ENCODE measurements at regions not wholly inside any gene's neighbourhood (a gene's known extent, or its start where the extent isn't known, plus 50 kb on each side); places are given as distances from the start of the nearest gene placed in this dataset.

DNA sequence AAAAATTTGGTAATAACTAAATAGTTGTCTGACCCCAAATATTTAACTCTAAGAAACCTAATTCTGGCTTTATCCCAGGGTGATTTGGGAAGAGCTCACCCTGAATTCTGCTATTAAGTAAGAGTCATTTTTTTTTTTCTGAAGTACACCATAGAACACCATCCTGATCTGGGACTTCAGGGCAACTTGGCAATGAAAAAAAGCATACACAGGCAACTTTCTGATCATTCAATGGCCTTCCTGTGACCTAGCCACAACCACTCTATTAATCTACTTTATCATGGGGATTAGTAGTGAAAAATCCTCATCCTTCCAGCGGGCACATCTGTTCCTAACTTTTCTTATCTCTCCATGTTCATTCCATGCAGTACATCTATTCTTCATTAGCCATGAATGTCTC lies 333.2 kb upstream of the MAD2L1 start:
- no peaks in the 10 kb centered on the region for H3K9me3 ChIP-seq (ENCODE audit: control insufficient read depth, low read length)
- H3K27me3 ChIP-seq (ENCODE audit: control insufficient read depth, insufficient read depth, low read length, poor library complexity, severe bottlenecking), result no peaks in the 10 kb centered on the region
- H3K4me1 ChIP-seq (ENCODE audit: control insufficient read depth, insufficient read depth, low read length), result no peaks in the 10 kb centered on the region
- H3K4me3 ChIP-seq (ENCODE audit: insufficient read depth, low read depth, low read length), result no peak overlapping the region
- no peaks in the 10 kb centered on the region for H3K36me3 ChIP-seq (ENCODE audit: control insufficient read depth, insufficient read depth, low read length)
- WGBS, 2 experiments, result 89 to 95% methylated on average over 1 of the region's 1 CpG
- H3K27ac ChIP-seq (ENCODE audit: insufficient read depth, low read depth, low read length, poor library complexity, severe bottlenecking), result no peak overlapping the region

- no peak overlapping the region for H3K27ac ChIP-seq (ENCODE audit: insufficient read depth, low read depth, low read length, poor library complexity, severe bottlenecking)
- no peaks in the 10 kb centered on the region for H3K27me3 ChIP-seq (ENCODE audit: control insufficient read depth, insufficient read depth, low read length, poor library complexity, severe bottlenecking)
- no peaks in the 10 kb centered on the region for H3K9me3 ChIP-seq (ENCODE audit: control insufficient read depth, low read length)
- WGBS, 2 experiments, result 92 to 93% methylated on average over 3 of the region's 3 CpGs
- H3K36me3 ChIP-seq (ENCODE audit: control insufficient read depth, insufficient read depth, low read length), result no peaks in the 10 kb centered on the region
- no peaks in the 10 kb centered on the region for H3K4me1 ChIP-seq (ENCODE audit: control insufficient read depth, insufficient read depth, low read length)
- no peak overlapping the region for H3K4me3 ChIP-seq (ENCODE audit: insufficient read depth, low read depth, low read length)
Measured at GRCh38 chr4:120395746-120396145, 329.1 kb upstream of the MAD2L1 start.

- H3K27ac ChIP-seq (ENCODE audit: insufficient read depth, low read depth, low read length, poor library complexity, severe bottlenecking), result no peak overlapping the region
- no peaks in the 10 kb centered on the region for H3K4me1 ChIP-seq (ENCODE audit: control insufficient read depth, insufficient read depth, low read length)
- no peaks in the 10 kb centered on the region for H3K36me3 ChIP-seq (ENCODE audit: control insufficient read depth, insufficient read depth, low read length)
- H3K27me3 ChIP-seq (ENCODE audit: control insufficient read depth, insufficient read depth, low read length, poor library complexity, severe bottlenecking), result no peaks in the 10 kb centered on the region
- H3K4me3 ChIP-seq (ENCODE audit: insufficient read depth, low read depth, low read length), result no peak overlapping the region
- no peaks in the 10 kb centered on the region for H3K9me3 ChIP-seq (ENCODE audit: control insufficient read depth, low read length)
Measured at GRCh38 chr4:120355881-120356280, 289.2 kb upstream of the MAD2L1 start.

- H3K27me3 ChIP-seq (ENCODE audit: control insufficient read depth, insufficient read depth, low read length, poor library complexity, severe bottlenecking), result no peaks in the 10 kb centered on the region
- no peaks in the 10 kb centered on the region for H3K9me3 ChIP-seq (ENCODE audit: control insufficient read depth, low read length)
- no peaks in the 10 kb centered on the region for H3K36me3 ChIP-seq (ENCODE audit: control insufficient read depth, insufficient read depth, low read length)
- H3K4me3 ChIP-seq (ENCODE audit: insufficient read depth, low read depth, low read length), result no peak overlapping the region
- WGBS, 2 experiments, result 100% methylated on average over 1 of the region's 1 CpG
- no peak overlapping the region for H3K27ac ChIP-seq (ENCODE audit: insufficient read depth, low read depth, low read length, poor library complexity, severe bottlenecking)
- no peaks in the 10 kb centered on the region for H3K4me1 ChIP-seq (ENCODE audit: control insufficient read depth, insufficient read depth, low read length)
Measured at GRCh38 chr4:120354381-120354780, 287.7 kb upstream of the MAD2L1 start.

DNA sequence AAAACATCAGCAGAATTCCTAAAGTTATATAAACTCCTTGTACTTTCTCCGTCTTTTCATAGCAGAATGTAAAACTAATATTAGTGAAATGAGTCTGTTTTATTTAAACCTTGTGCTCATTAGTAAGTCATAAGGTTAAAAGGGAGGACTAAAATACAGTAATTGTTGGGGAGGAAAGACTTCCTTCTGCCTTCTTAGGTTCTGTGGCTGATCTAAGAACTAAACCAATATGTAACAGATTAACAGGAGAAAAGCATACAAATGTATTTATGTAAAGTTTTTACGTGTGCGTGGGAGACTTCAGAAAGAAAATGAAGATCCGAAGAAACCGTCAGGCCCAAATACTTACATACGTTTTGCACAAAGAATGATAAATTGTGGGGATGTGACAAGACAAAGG lies 286.6 kb upstream of the MAD2L1 start:
- Histone ChIP-seq H3K4me1 (ENCODE audit: control insufficient read depth, insufficient read depth, low read length) (no peaks in the 10 kb centered on the region), H3K4me3 (ENCODE audit: insufficient read depth, low read depth, low read length) (no peak overlapping the region), H3K36me3 (ENCODE audit: control insufficient read depth, insufficient read depth, low read length) (no peaks in the 10 kb centered on the region), H3K27me3 (ENCODE audit: control insufficient read depth, insufficient read depth, low read length, poor library complexity, severe bottlenecking) (no peaks in the 10 kb centered on the region), H3K9me3 (ENCODE audit: control insufficient read depth, low read length) (no peaks in the 10 kb centered on the region), H3K27ac (ENCODE audit: insufficient read depth, low read depth, low read length, poor library complexity, severe bottlenecking) (no peak overlapping the region)
- 96 to 98% methylated on average over 5 of the region's 6 CpGs for WGBS, 2 experiments

DNA sequence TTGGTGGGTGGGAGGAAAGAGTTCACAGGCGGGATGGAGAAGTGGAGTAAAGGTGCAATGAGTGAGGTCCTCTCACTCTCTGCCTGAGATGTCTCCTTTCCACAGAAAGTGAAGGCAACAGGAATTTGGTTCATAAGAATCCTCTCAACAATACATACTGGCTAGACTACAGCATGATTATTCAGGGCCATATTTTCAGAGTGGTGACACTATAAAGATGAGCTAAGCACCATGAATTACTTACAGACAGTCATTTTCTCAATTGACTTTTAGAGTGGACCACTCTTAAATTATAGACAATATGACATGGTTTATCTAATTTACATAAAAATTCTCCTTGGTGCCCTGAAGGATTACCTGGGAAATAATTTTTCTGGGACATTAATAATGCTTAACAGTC lies 286.1 kb upstream of the MAD2L1 start:
- no peaks in the 10 kb centered on the region for H3K4me1 ChIP-seq (ENCODE audit: control insufficient read depth, insufficient read depth, low read length)
- H3K36me3 ChIP-seq (ENCODE audit: control insufficient read depth, insufficient read depth, low read length), result no peaks in the 10 kb centered on the region
- 88 to 100% methylated on average over 1 of the region's 1 CpG for WGBS, 2 experiments
- H3K9me3 ChIP-seq (ENCODE audit: control insufficient read depth, low read length), result no peaks in the 10 kb centered on the region
- no peak overlapping the region for H3K4me3 ChIP-seq (ENCODE audit: insufficient read depth, low read depth, low read length)
- no peaks in the 10 kb centered on the region for H3K27me3 ChIP-seq (ENCODE audit: control insufficient read depth, insufficient read depth, low read length, poor library complexity, severe bottlenecking)
- H3K27ac ChIP-seq (ENCODE audit: insufficient read depth, low read depth, low read length, poor library complexity, severe bottlenecking), result no peak overlapping the region

DNA sequence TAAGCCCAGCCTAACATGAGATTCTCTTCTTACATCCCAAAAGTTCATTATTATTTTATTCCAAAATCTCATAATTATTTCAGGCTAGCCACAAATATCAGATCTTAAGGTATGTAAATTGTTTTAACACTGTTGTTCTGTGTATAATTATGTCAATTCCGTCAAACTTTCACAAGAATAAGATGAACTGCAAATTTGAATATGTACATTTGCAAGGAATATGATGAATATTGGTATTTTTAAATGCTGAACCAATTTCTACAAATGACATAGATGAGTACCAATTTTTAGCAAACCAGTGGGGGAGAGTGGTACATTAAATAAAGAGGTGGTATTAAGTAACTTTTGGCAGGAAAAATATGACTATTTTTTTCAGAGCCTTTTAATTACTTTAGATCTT lies 282.3 kb upstream of the MAD2L1 start:
- 86% methylated on average over 1 of the region's 1 CpG; no CpG with 5 or more reads in 1 of the 2 experiments for WGBS, 2 experiments
- H3K4me1 ChIP-seq (ENCODE audit: control insufficient read depth, insufficient read depth, low read length), result no peaks in the 10 kb centered on the region
- no peaks in the 10 kb centered on the region for H3K9me3 ChIP-seq (ENCODE audit: control insufficient read depth, low read length)
- H3K27me3 ChIP-seq (ENCODE audit: control insufficient read depth, insufficient read depth, low read length, poor library complexity, severe bottlenecking), result no peaks in the 10 kb centered on the region
- H3K36me3 ChIP-seq (ENCODE audit: control insufficient read depth, insufficient read depth, low read length), result no peaks in the 10 kb centered on the region
- H3K27ac ChIP-seq (ENCODE audit: insufficient read depth, low read depth, low read length, poor library complexity, severe bottlenecking), result no peak overlapping the region
- no peak overlapping the region for H3K4me3 ChIP-seq (ENCODE audit: insufficient read depth, low read depth, low read length)

- Histone ChIP-seq H3K4me1 (ENCODE audit: control insufficient read depth, insufficient read depth, low read length) (no peaks in the 10 kb centered on the region), H3K27ac (ENCODE audit: insufficient read depth, low read depth, low read length, poor library complexity, severe bottlenecking) (no peak overlapping the region), H3K27me3 (ENCODE audit: control insufficient read depth, insufficient read depth, low read length, poor library complexity, severe bottlenecking) (no peaks in the 10 kb centered on the region), H3K36me3 (ENCODE audit: control insufficient read depth, insufficient read depth, low read length) (no peaks in the 10 kb centered on the region), H3K4me3 (ENCODE audit: insufficient read depth, low read depth, low read length) (no peak overlapping the region), H3K9me3 (ENCODE audit: control insufficient read depth, low read length) (no peaks in the 10 kb centered on the region)
- 61 to 75% methylated on average over 2 of the region's 2 CpGs for WGBS, 2 experiments
Measured at GRCh38 chr4:120348521-120348920, 281.9 kb upstream of the MAD2L1 start.

DNA sequence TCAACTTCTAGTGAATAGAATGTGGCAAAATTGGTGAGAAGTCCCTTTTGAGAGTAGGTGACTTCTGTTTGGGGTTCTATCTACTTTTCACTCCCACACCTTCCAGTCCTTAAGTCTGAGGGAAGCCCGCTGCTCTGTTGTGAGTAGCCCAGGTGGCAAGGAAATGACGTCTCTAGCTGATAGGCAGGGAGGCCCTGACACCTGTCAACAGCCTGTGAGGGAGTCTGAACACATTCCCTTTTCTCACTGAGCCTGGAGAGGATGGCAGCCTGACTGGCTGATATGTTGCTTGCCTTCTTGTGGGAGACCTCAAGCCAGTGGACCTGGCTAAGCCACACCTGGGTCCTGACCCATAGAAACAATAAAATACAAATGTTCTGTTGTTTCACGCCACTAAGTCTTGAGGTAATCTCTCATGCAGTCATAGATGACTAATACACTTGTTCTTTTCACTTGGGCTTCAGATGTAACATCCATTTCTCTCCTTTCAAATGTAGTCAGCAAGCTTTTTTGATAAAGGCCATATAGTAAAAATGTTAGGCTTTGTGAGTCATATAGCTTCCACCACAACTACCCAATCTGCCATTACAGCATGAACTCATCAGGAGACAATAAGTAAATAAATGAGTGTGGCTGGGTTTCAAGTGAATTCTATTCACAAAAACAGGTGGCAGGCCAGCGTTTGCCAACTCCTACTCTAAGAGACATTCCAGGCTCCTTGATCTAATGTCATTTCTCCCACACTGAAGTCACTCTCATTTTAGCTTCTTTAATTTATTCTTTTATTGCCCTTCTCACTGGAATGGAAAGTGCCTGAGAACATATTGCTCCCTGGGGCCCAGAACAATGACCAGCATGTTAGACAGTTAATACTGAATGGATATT lies 265.1 kb upstream of the MAD2L1 start:
- peaks cover 3% of the 10 kb centered on the region for H3K4me1 ChIP-seq (ENCODE audit: control insufficient read depth, insufficient read depth, low read length)
- H3K27ac ChIP-seq (ENCODE audit: insufficient read depth, low read depth, low read length, poor library complexity, severe bottlenecking), result no peak overlapping the region
- no peak overlapping the region for H3K4me3 ChIP-seq (ENCODE audit: insufficient read depth, low read depth, low read length)
- no peaks in the 10 kb centered on the region for H3K36me3 ChIP-seq (ENCODE audit: control insufficient read depth, insufficient read depth, low read length)
- 85 to 91% methylated on average over 4 of the region's 4 CpGs for WGBS, 2 experiments
- H3K9me3 ChIP-seq (ENCODE audit: control insufficient read depth, low read length), result no peaks in the 10 kb centered on the region
- H3K27me3 ChIP-seq (ENCODE audit: control insufficient read depth, insufficient read depth, low read length, poor library complexity, severe bottlenecking), result no peaks in the 10 kb centered on the region

DNA sequence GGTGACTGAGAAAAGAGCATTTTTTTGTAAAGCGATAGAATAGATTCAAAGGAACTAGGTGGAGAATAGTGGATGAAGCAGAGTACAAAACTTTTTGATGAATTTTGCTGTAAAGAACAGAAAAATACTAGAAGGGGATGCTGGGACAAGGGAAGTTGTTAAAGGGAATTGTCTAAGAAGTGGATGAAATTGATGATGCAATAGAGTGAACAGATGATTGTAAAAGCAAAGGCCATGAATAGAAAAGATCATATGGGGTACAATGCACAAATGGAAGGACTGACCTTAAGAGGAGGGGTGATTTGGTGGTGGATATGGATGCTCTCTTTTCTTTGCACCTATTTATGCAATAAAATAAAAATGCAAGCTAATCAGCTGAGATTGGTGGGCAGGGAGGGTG lies 262.7 kb upstream of the MAD2L1 start:
- Histone ChIP-seq H3K4me3 (ENCODE audit: insufficient read depth, low read depth, low read length) (no peak overlapping the region), H3K36me3 (ENCODE audit: control insufficient read depth, insufficient read depth, low read length) (no peaks in the 10 kb centered on the region), H3K27me3 (ENCODE audit: control insufficient read depth, insufficient read depth, low read length, poor library complexity, severe bottlenecking) (no peaks in the 10 kb centered on the region), H3K27ac (ENCODE audit: insufficient read depth, low read depth, low read length, poor library complexity, severe bottlenecking) (no peak overlapping the region), H3K4me1 (ENCODE audit: control insufficient read depth, insufficient read depth, low read length) (peaks cover 3% of the 10 kb centered on the region), H3K9me3 (ENCODE audit: control insufficient read depth, low read length) (no peaks in the 10 kb centered on the region)
- 93 to 96% methylated on average over 1 of the region's 1 CpG for WGBS, 2 experiments

Data from ectodermal cell (in vitro differentiated cells).